SK-N-MC (cell line): ENCODE measurements at regions not wholly inside any gene's neighbourhood (a gene's known extent, or its start where the extent isn't known, plus 50 kb on each side); places are given as distances from the start of the nearest gene placed in this dataset.

Experiments
- DNase-seq: peaks from one replicate; pipeline ENCODE4 v3.0.0-alpha.2; 2011; ENCODE audit warnings: low read depth, low spot score
- H3K27ac ChIP-seq: fragments of 200-600 bp; sonication (generic); 2 replicates; pipeline ENCODE4 v1.5.1; 2016; ENCODE audit warnings: mixed run types
- H3K36me3 ChIP-seq: fragments of 200-600 bp; sonication (generic); 2 replicates; pipeline ENCODE4 v1.6.1; 2017; ENCODE audit warnings: antibody characterized with exemption, low read length, mixed read lengths; ENCODE audit not compliant: insufficient read depth
- H3K4me3 ChIP-seq: fragments of 200-600 bp; sonication (generic); 2 replicates; pipeline ENCODE4 v1.5.1; 2016
- H3K9ac ChIP-seq: fragments of 200-600 bp; sonication (generic); 2 replicates; pipeline ENCODE4 v1.8.0; 2017; ENCODE audit warnings: mixed run types, mixed read lengths; ENCODE audit not compliant: insufficient read length
- H3K9me3 ChIP-seq: fragments of 200-600 bp; sonication (generic); 2 replicates; pipeline ENCODE4 v1.6.1; 2017; ENCODE audit warnings: low read depth, mild to moderate bottlenecking, antibody characterized with exemption, low read length, moderate library complexity, mixed read lengths
- EZH2 ChIP-seq: fragments of 200-600 bp; sonication (generic); IDR thresholded peaks from one replicate; pipeline ENCODE4 v1.6.1; 2017; ENCODE audit warnings: antibody characterized with exemption
- FOXP2 ChIP-seq: optimal IDR thresholded peaks from 2 replicates; pipeline ENCODE3; 2011; ENCODE audit warnings: mild to moderate bottlenecking, moderate library complexity; ENCODE audit not compliant: insufficient read depth; ENCODE audit errors: extremely low read length, control extremely low read depth
- POLR2AphosphoS5 ChIP-seq: IDR thresholded peaks from 2 replicates; pipeline ENCODE4 v1.6.1; 2012; ENCODE audit warnings: mild to moderate bottlenecking, low read depth, low read length, borderline replicate concordance

DNA sequence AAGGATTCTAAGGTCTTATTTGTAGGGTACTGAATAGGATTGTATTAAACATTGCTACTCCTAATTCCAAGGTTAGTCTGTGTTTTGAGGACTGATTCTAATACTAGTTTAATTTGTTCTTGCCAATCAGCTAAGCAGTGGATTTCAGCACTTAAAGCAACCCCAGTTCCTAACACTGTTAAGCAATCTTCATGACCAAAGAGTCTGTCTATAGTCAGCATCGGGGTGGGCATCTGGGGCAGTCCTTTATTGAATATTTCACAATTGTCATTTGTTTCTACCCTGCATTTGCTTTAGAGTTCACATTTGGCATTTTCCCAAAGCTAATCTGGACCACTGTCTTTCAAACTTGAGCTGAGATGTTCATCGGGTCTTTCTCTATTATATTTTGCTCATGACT, 248.0 kb upstream of the TANK start:
- H3K9ac ChIP-seq: no peak overlapping the region
- no peak for DNase-seq
- H3K9me3 ChIP-seq: no peaks in the 10 kb centered on the region
- H3K27ac ChIP-seq: no peak overlapping the region
- H3K4me3 ChIP-seq: no peak overlapping the region
- no peaks in the 10 kb centered on the region for H3K36me3 ChIP-seq
- no peak for TF ChIP-seq FOXP2
- TF ChIP-seq POLR2AphosphoS5: no peak
- no peak for TF ChIP-seq EZH2

GRCh38 chr2:160913323-160913722, 246.9 kb upstream of the TANK start:
- no peak for DNase-seq
- Histone ChIP-seq H3K9ac (no peak overlapping the region), H3K36me3 (no peaks in the 10 kb centered on the region), H3K4me3 (no peak overlapping the region), H3K9me3 (no peaks in the 10 kb centered on the region), H3K27ac (no peak overlapping the region)
- no peak for TF ChIP-seq EZH2
- TF ChIP-seq FOXP2: no peak
- no peak for TF ChIP-seq POLR2AphosphoS5

- Histone ChIP-seq H3K36me3 (no peaks in the 10 kb centered on the region), H3K27ac (no peak overlapping the region), H3K9me3 (no peaks in the 10 kb centered on the region), H3K9ac (no peak overlapping the region), H3K4me3 (no peak overlapping the region)
- no peak for TF ChIP-seq FOXP2
- TF ChIP-seq POLR2AphosphoS5: no peak
- no peak for TF ChIP-seq EZH2
- no peak for DNase-seq
Observed at GRCh38 chr2:160914217-160914616, 246.0 kb upstream of the TANK start.

- Histone ChIP-seq H3K4me3 (no peak overlapping the region), H3K9ac (no peak overlapping the region), H3K27ac (no peak overlapping the region), H3K36me3 (no peaks in the 10 kb centered on the region), H3K9me3 (no peaks in the 10 kb centered on the region)
- TF ChIP-seq EZH2: no peak
- TF ChIP-seq POLR2AphosphoS5: no peak
- TF ChIP-seq FOXP2: no peak
- DNase-seq: no peak
Observed at GRCh38 chr2:160916300-160916699, 243.9 kb upstream of the TANK start.

DNA sequence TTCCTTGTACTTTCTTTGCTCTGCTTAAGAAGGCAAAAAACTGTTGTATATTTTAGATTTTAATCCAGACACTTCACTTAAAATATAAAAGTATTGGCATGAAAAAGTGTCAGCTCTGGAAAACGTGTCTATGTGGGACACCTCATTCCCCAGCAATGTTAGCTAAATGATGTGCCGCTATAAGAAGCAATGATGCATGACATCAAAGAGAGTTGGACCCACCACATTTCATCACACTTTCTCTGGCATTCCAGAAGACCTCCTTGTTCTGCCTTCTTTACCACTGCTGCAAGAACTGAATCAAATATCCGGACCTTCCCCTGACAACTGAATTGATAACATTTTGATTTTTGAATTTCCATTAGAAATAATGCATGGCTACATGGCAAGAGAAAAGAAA, 242.4 kb upstream of the TANK start:
- TF ChIP-seq POLR2AphosphoS5 (no peak), EZH2 (no peak), FOXP2 (no peak)
- H3K9me3 ChIP-seq: no peaks in the 10 kb centered on the region
- H3K36me3 ChIP-seq: no peaks in the 10 kb centered on the region
- DNase-seq: no peak
- no peak overlapping the region for H3K27ac ChIP-seq
- no peak overlapping the region for H3K9ac ChIP-seq
- no peak overlapping the region for H3K4me3 ChIP-seq

GRCh38 chr2:160918258-160918657, 242.0 kb upstream of the TANK start:
- Histone ChIP-seq H3K36me3 (no peaks in the 10 kb centered on the region), H3K9ac (no peak overlapping the region), H3K27ac (no peak overlapping the region), H3K4me3 (no peak overlapping the region), H3K9me3 (no peaks in the 10 kb centered on the region)
- no peak for TF ChIP-seq POLR2AphosphoS5
- TF ChIP-seq EZH2: no peak
- no peak for TF ChIP-seq FOXP2
- DNase-seq: no peak

DNA sequence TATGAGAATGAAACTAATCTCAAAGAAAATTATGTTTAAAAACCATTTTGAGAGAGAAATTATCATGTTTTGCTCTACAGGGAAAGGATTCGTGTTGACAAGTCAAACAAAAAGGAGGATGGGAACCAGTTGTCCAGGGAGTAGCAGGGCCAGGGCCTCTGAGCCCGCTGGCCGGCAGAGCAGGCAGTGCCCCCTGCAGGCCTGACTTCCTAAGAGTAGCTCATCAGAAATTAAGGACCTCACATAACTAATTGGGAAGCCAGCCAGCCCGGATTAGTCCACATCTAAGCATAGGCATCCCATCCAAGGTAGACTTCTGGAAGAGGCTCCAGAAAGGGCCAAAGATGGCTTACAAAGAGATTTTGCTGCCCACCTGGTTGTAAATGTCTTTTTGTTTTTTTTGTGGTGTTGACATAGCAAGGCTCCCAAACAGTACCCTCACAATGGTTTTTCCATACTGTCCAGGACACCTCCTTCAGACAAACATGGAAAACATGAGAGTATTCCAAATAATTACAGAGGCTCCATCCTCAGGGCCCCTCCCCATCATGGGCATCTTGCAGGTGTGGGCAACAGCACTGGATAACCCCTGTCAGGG, 241.2 kb upstream of the TANK start:
- no peak for TF ChIP-seq FOXP2
- TF ChIP-seq POLR2AphosphoS5: no peak
- TF ChIP-seq EZH2: no peak
- H3K9me3 ChIP-seq: no peaks in the 10 kb centered on the region
- no peak overlapping the region for H3K27ac ChIP-seq
- no peak overlapping the region for H3K9ac ChIP-seq
- DNase-seq: no peak
- no peaks in the 10 kb centered on the region for H3K36me3 ChIP-seq
- H3K4me3 ChIP-seq: no peak overlapping the region

- DNase-seq: no peak
- no peak overlapping the region for H3K4me3 ChIP-seq
- H3K9ac ChIP-seq: no peak overlapping the region
- no peaks in the 10 kb centered on the region for H3K36me3 ChIP-seq
- TF ChIP-seq FOXP2 (no peak), EZH2 (no peak), POLR2AphosphoS5 (no peak)
- no peak overlapping the region for H3K27ac ChIP-seq
- H3K9me3 ChIP-seq: no peaks in the 10 kb centered on the region
Observed at GRCh38 chr2:160920061-160920460, 240.2 kb upstream of the TANK start.

DNA sequence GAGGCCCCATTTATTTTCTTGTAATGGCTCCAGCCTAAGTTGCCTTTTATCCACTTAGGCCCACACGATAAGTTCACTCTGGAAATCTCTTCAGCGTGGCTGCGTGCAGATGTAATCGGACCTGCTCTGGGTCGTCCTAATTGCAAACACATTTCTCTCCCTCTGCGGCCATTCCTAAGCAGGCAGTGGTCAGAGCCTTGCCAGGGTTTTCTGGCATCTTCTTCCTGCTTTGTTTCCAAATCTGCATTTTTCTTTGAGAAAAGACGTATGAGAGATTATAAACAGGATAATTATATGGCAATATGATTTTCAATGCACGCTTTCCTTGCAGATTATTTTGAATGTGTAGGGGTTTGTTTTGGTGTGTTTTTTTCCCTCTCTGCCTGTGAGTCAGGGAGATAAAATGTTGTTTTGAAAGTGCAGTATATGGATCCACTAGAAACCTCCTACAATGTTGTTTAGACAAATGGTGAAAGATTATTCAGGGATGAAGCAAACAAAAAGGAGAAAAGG, 239.4 kb upstream of the TANK start:
- Histone ChIP-seq H3K27ac (no peak overlapping the region), H3K9ac (no peak overlapping the region), H3K36me3 (no peaks in the 10 kb centered on the region), H3K9me3 (no peaks in the 10 kb centered on the region), H3K4me3 (no peak overlapping the region)
- no peak for TF ChIP-seq EZH2
- no peak for TF ChIP-seq FOXP2
- no peak for TF ChIP-seq POLR2AphosphoS5
- no peak for DNase-seq
